BLaER1 (cell line): ENCODE measurements at regions not wholly inside any gene's neighbourhood (a gene's known extent, or its start where the extent isn't known, plus 50 kb on each side); places are given as distances from the start of the nearest gene placed in this dataset.

ENCODE experiments used
- H3K27ac ChIP-seq: shearing (Covaris generic); formaldehyde crosslinking; 2 replicates; pipeline ENCODE4 v1.8.1; 2022
- H3K27me3 ChIP-seq: shearing (Covaris generic); formaldehyde crosslinking; 2 replicates; pipeline ENCODE4 v1.8.1; 2022
- H3K36me3 ChIP-seq: shearing (Covaris generic); formaldehyde crosslinking; 2 replicates; pipeline ENCODE4 v1.8.1; 2022
- H3K4me1 ChIP-seq: shearing (Covaris generic); formaldehyde crosslinking; 2 replicates; pipeline ENCODE4 v1.8.1; 2022
- H3K4me2 ChIP-seq: shearing (Covaris generic); formaldehyde crosslinking; 2 replicates; pipeline ENCODE4 v1.8.1; 2022
- H3K4me3 ChIP-seq: shearing (Covaris generic); formaldehyde crosslinking; 2 replicates; pipeline ENCODE4 v1.8.1; 2022
- H3K9ac ChIP-seq: shearing (Covaris generic); formaldehyde crosslinking; 2 replicates; pipeline ENCODE4 v1.8.1; 2022
- H3K9me3 ChIP-seq: shearing (Covaris generic); formaldehyde crosslinking; 2 replicates; pipeline ENCODE4 v1.8.1; 2022
- H4K20me1 ChIP-seq: shearing (Covaris generic); formaldehyde crosslinking; 2 replicates; pipeline ENCODE4 v1.8.1; 2022
- Cebpa-rat ChIP-seq: shearing (Covaris generic); IDR thresholded peaks from 2 replicates; pipeline ENCODE4 v1.8.1; 2022

DNA sequence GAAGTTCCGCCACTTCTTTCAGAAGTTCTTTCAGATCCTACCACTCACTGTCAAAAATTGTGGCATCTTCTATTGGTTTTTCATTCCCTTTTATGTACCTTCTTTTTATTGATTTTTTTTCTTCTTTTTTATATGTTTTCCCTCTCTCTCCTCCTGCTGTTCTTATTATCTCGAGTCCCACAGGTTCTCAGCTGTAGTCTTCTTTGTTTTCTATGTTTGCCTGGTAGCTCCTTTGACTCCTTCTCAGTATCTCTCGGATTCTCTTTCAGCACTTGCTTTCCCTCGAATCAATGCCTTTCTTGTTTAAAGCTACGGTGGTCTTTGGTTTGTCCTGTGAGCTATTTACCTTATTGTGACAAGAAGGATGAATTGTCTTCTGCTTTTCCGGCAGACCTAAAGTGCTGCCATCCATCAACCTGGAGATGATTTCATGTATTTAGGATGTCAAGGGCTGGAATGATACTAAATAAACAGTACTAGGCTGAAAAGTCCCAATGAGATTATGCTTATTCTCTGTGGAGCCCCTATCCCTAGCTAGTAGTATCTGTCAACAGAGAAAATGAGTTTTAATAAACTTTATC is 541.7 kb downstream of the NOVA1 start:
- TF ChIP-seq Cebpa-rat, result no peak
- Histone ChIP-seq H3K4me1 (peaks cover 5% of the 10 kb centered on the region), H3K9ac (no peak overlapping the region)

DNA sequence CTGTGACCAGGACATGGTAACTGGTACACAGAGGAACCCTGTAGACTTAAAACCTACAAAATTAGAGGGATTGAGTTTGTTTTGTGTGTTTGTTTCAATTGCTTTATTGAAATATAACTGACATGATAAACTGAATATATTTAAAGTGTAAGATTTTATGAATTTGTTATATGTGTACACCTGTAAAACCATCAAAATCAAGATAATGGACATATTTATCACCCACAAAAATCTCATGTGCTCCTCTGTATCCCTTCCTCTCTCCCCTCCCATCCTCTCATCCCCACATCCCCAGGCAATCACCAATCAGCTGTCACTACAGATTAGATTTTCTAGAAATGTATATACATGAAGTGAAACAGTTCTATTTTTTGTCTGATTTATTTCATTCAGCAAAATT is 565.5 kb downstream of the NOVA1 start:
- Histone ChIP-seq H3K36me3 (no peaks in the 10 kb centered on the region), H3K4me1 (0 out of 2 replicates have a peak, but pooled peaks cover 5% of the 10 kb centered on the region), H3K4me2 (no peak overlapping the region), H3K27ac (no peak overlapping the region), H3K9ac (no peak overlapping the region), H3K4me3 (no peak overlapping the region), H3K9me3 (no peaks in the 10 kb centered on the region), H4K20me1 (no peaks in the 10 kb centered on the region), H3K27me3 (no peaks in the 10 kb centered on the region)
- TF ChIP-seq Cebpa-rat, result no peak

More for the DNA sequence above, 541.7 kb downstream of the NOVA1 start:
- no peak overlapping the region for H3K4me2 ChIP-seq
- H3K4me3 ChIP-seq, result no peak overlapping the region
- H3K9me3 ChIP-seq, result no peaks in the 10 kb centered on the region
- no peaks in the 10 kb centered on the region for H3K27me3 ChIP-seq
- no peaks in the 10 kb centered on the region for H3K36me3 ChIP-seq
- no peaks in the 10 kb centered on the region for H4K20me1 ChIP-seq
- H3K27ac ChIP-seq, result no peak overlapping the region

DNA sequence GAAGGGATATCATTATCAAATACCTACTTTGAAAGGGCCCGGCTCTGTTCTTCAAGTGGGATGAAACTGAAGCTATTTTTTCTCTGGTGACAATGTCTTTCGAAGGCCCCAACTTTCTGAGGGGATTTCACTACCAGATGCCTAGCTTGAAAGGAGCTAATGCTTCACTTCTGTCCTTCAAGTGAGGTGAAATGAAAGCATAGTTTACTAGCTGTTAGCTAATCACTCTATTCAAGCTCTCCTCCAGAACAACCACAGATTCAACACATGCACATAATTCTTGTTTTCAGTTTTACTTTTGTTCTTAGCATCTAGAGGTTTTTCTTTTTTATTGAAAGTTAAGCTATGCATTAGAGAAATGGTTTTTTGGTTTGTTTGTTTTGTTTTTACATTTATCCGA is 571.4 kb downstream of the NOVA1 start:
- Histone ChIP-seq H3K27me3 (no peaks in the 10 kb centered on the region), H3K4me2 (no peak overlapping the region), H3K4me3 (no peak overlapping the region), H3K36me3 (no peaks in the 10 kb centered on the region), H3K4me1 (peaks cover 10% of the 10 kb centered on the region), H3K9me3 (no peaks in the 10 kb centered on the region), H3K27ac (no peak overlapping the region), H4K20me1 (no peaks in the 10 kb centered on the region), H3K9ac (no peak overlapping the region)
- TF ChIP-seq Cebpa-rat, result no peak

DNA sequence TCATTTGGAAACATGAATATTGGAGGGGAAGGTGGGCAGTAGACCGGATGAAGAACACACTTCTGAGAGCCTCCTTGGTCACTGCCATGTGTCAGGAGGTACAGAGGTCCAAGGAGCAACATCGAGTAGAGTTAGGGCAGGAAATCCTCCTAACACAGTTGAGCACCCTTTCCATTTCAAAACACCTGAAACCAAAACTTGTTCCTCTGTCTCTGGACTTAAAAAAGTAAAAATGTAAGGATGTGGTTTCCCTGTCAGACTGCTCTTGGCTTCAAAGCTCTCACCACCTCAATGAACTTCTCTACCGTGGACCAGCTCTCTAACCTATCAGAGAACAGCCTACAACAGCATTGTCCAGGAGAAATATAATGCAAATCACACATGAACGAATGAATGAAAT is 573.9 kb downstream of the NOVA1 start:
- no peaks in the 10 kb centered on the region for H3K36me3 ChIP-seq
- H3K4me2 ChIP-seq, result no peak overlapping the region
- H3K4me1 ChIP-seq, result peaks cover 10% of the 10 kb centered on the region
- TF ChIP-seq Cebpa-rat, result no peak
- no peaks in the 10 kb centered on the region for H4K20me1 ChIP-seq
- no peak overlapping the region for H3K27ac ChIP-seq
- H3K4me3 ChIP-seq, result no peak overlapping the region
- no peak overlapping the region for H3K9ac ChIP-seq
- H3K27me3 ChIP-seq, result no peaks in the 10 kb centered on the region
- no peaks in the 10 kb centered on the region for H3K9me3 ChIP-seq

DNA sequence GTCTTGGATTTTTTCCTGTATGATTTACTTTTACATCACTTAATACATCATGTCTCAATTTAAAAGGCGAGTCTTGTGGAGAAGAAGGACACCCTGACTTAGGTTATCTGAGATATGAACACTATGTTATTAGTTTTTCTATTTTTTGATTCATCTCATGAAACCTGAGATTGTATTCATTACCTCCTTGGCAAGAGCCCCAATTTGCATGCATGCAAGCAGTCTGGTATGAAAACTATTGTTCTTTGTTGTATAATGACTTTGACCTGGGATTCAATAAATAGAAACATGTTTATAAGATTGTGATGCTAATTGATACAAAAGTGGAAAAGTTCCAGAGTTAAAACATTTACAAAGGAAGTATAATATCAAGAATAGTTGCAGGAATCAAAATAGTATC is 576.1 kb downstream of the NOVA1 start:
- Histone ChIP-seq H4K20me1 (no peaks in the 10 kb centered on the region), H3K9me3 (no peaks in the 10 kb centered on the region), H3K4me3 (no peak overlapping the region), H3K9ac (no peak overlapping the region), H3K27ac (no peak overlapping the region), H3K4me2 (no peak overlapping the region), H3K4me1 (peaks cover 6% of the 10 kb centered on the region), H3K36me3 (no peaks in the 10 kb centered on the region), H3K27me3 (no peaks in the 10 kb centered on the region)
- TF ChIP-seq Cebpa-rat, result no peak

DNA sequence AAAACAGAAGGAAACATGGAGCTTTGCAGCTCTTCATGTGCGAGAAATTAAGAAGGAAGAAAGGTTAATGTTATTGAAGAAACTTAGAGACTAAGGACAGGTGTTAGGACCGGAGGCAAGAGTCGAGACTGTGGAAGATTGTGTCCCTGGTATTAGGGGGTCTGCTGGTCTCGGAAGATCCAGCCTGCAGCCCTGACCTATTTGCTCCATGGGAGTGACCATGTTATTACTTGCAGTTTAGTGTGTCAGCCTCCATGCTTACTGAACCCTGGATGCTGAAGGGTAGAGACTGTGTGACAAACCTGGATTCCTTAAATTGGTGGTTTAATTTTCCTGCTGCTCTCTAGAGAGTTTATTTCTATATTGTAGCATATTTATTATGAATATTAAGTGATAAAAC is 580.6 kb downstream of the NOVA1 start:
- Histone ChIP-seq H3K9me3 (no peaks in the 10 kb centered on the region), H3K4me1 (no peaks in the 10 kb centered on the region), H4K20me1 (no peaks in the 10 kb centered on the region), H3K4me2 (no peak overlapping the region), H3K36me3 (no peaks in the 10 kb centered on the region), H3K4me3 (no peak overlapping the region), H3K27ac (no peak overlapping the region), H3K27me3 (no peaks in the 10 kb centered on the region), H3K9ac (no peak overlapping the region)
- TF ChIP-seq Cebpa-rat, result no peak

DNA sequence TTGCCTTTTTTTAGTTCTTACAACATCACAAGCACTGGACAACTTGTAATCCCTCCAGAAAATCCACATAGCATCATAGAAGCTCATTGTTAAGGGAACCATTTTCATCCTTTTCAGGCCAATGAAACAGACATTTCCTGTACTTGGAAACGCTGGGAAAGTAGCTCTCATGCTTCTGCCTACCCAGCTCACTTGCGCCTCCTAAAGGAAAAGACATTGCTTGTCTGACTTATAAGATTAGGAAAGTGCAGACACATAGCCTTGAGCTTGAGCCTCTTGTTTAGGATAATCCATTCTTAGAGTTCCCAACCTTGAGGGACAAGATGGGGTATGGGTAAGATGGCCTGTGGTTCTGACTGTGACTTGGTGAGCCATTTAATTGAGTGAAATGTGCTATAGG is 589.5 kb downstream of the NOVA1 start:
- no peaks in the 10 kb centered on the region for H3K36me3 ChIP-seq

DNA sequence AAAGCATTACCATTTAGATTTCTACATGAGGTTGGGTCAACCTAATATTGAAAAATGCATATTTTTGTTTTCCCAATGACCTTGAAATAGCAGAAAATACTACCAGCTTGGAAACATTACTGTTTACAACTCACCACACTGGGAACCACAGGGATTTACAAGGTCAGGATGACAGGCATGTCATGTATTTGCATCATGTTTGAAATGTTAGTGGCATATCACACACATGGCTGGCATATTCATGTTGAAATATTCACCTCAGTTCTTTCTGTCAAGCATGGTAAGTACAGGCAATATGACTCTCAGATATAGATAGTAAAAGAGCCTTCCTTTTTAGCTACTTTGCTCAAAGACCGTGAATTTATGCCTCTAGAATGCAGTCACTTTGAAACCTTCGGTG is 593.5 kb downstream of the NOVA1 start:
- no peaks in the 10 kb centered on the region for H4K20me1 ChIP-seq
- H3K4me1 ChIP-seq, result no peaks in the 10 kb centered on the region
- no peak overlapping the region for H3K4me3 ChIP-seq
- no peak overlapping the region for H3K27ac ChIP-seq
- no peaks in the 10 kb centered on the region for H3K9me3 ChIP-seq
- no peak for TF ChIP-seq Cebpa-rat
- no peak overlapping the region for H3K9ac ChIP-seq
- no peaks in the 10 kb centered on the region for H3K36me3 ChIP-seq
- no peaks in the 10 kb centered on the region for H3K27me3 ChIP-seq
- H3K4me2 ChIP-seq, result no peak overlapping the region

More for the DNA sequence above, 589.5 kb downstream of the NOVA1 start:
- no peaks in the 10 kb centered on the region for H4K20me1 ChIP-seq
- no peaks in the 10 kb centered on the region for H3K9me3 ChIP-seq
- H3K27ac ChIP-seq, result no peak overlapping the region
- no peaks in the 10 kb centered on the region for H3K27me3 ChIP-seq
- TF ChIP-seq Cebpa-rat, result no peak
- no peak overlapping the region for H3K4me2 ChIP-seq
- no peak overlapping the region for H3K4me3 ChIP-seq
- no peaks in the 10 kb centered on the region for H3K4me1 ChIP-seq
- H3K9ac ChIP-seq, result no peak overlapping the region

DNA sequence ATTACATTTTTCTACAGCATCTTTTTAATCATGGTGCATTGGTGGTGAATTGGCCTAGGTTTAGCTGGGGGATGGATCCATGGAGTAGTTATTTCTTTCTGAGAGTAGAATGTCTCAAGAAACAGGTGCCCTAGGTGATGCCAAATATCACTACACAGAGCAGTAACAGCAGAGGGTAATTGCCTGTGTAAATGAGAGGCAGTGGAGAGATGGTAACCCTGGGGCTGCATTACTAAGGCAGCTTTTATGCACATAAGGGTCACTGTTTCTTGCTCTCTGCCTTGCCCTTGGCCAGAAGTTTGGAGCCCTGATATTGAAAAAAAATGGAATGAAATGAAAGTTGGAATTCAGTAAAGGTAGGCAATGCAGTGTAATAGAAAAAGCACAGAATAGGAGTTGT is 604.0 kb downstream of the NOVA1 start:
- Histone ChIP-seq H3K9ac (no peak overlapping the region), H4K20me1 (no peaks in the 10 kb centered on the region), H3K4me1 (no peaks in the 10 kb centered on the region), H3K36me3 (no peaks in the 10 kb centered on the region), H3K27ac (no peak overlapping the region), H3K4me2 (no peak overlapping the region), H3K4me3 (no peak overlapping the region), H3K27me3 (no peaks in the 10 kb centered on the region), H3K9me3 (no peaks in the 10 kb centered on the region)
- TF ChIP-seq Cebpa-rat, result no peak

DNA sequence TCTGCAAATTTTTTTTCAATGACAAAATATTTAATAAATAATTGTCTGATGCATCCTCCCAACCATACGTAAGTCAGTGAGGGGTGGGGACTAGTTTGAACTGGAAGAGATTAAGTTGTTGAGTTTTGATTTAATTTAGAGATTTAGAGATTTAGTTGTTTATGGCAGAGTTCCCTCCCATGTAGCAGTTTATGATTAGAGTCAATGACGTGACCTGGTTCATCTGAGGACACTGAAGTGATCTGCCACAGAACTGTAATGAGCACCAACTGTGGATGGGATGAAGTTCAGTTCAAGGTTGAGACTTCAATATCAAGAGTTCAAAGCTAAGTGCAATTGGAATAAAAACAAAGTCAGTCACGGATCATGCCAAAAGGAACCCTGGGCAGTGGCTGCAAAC is 609.3 kb downstream of the NOVA1 start:
- Histone ChIP-seq H3K4me2 (no peak overlapping the region), H3K4me3 (no peak overlapping the region), H3K9me3 (0 out of 2 replicates have a peak, but pooled peaks cover 5% of the 10 kb centered on the region), H3K27me3 (no peaks in the 10 kb centered on the region), H3K27ac (no peak overlapping the region), H3K4me1 (no peaks in the 10 kb centered on the region), H3K36me3 (no peaks in the 10 kb centered on the region), H3K9ac (no peak overlapping the region), H4K20me1 (no peaks in the 10 kb centered on the region)
- no peak for TF ChIP-seq Cebpa-rat

DNA sequence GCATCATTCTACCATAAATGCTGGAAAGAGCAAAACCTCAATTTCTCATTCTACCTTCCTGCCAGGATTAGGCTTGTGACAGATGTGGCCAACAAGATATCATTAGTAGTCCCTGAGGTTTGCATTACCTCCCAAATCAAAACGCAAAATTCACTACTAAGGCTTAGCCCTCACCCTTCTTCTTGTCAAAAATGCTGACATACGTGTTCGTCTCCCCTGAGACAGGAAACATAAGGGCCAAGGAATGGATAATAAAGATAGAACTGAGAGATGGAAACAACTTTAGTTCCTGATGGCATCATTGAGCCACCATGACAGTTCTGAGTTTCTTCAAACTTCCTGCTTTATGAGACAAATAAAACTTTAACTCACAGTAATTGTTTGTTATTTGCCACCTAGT is 642.1 kb downstream of the NOVA1 start:
- Histone ChIP-seq H3K4me3 (no peak overlapping the region), H3K27ac (no peak overlapping the region), H3K36me3 (no peaks in the 10 kb centered on the region), H3K4me1 (no peaks in the 10 kb centered on the region), H3K4me2 (no peak overlapping the region), H3K9ac (no peak overlapping the region), H3K9me3 (no peaks in the 10 kb centered on the region), H4K20me1 (no peaks in the 10 kb centered on the region), H3K27me3 (no peaks in the 10 kb centered on the region)
- TF ChIP-seq Cebpa-rat, result no peak
